Right lobe of liver (tissue), 4 donors: ENCODE measurements at regions not wholly inside any gene's neighbourhood (a gene's known extent, or its start where the extent isn't known, plus 50 kb on each side); places are given as distances from the start of the nearest gene placed in this dataset.

Experiments
- CTCF ChIP-seq, 4 donors: fragments of 200-600 bp in 3 of 4; fragments of 450-650 bp in 1 of 4; IDR thresholded peaks; one replicate each; pipeline versions ENCODE4 v1.5.1 to v1.8.0; 2016 to 2022; ENCODE audit warnings: antibody characterized with exemption in 4 of 4, mild to moderate bottlenecking in 2 of 4
- POLR2A ChIP-seq: fragments of 450-650 bp; IDR thresholded peaks from one replicate; pipeline ENCODE4 v1.6.1; 2017; ENCODE audit warnings: antibody characterized with exemption, mild to moderate bottlenecking
- donor health status: DM: no; HTN: no; CAD: no.
- donor health status: DM: no; HTN: no; CAD: no.
- donor health status: DM: no; HTN: yes; CAD: no.

- no peak for TF ChIP-seq CTCF (IDR thresholded peaks at IDR 0.05)
- TF ChIP-seq POLR2A: no peak
These were observed 418.4 kb downstream of the CD109 start for GRCh38 chr6:74114428-74114827.
